ENCODE measurements at regions not wholly inside any gene's neighbourhood (a gene's known extent, or its start where the extent isn't known, plus 50 kb on each side); places are given as distances from the start of the nearest gene placed in this dataset.

DNA sequence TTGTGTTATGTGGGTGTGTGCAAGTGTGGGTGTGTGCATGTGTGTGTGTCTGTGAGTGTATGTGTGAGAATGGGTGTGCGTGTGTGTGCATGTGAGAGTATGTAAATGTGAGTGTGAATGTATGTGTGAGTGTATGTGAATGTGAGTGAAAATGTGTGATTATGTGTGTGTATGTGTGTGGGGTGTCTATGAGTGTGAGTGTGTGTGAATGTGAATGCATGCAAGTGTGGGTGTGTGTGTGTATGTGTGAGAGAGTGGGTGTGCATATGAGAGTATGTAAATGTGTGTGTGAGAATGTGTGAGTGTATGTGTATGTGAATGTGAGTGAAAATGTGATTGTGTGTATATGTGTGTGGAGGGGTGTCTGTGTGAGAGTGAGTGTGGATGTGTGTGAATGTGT lies 1292.7 kb downstream of the TBC1D22A start:
- TF ChIP-seq, protein P1, sequence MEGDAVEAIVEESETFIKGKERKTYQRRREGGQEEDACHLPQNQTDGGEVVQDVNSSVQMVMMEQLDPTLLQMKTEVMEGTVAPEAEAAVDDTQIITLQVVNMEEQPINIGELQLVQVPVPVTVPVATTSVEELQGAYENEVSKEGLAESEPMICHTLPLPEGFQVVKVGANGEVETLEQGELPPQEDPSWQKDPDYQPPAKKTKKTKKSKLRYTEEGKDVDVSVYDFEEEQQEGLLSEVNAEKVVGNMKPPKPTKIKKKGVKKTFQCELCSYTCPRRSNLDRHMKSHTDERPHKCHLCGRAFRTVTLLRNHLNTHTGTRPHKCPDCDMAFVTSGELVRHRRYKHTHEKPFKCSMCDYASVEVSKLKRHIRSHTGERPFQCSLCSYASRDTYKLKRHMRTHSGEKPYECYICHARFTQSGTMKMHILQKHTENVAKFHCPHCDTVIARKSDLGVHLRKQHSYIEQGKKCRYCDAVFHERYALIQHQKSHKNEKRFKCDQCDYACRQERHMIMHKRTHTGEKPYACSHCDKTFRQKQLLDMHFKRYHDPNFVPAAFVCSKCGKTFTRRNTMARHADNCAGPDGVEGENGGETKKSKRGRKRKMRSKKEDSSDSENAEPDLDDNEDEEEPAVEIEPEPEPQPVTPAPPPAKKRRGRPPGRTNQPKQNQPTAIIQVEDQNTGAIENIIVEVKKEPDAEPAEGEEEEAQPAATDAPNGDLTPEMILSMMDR (IDR thresholded peaks at IDR 0.05) = no peak
- TF ChIP-seq POLR2A (IDR thresholded peaks at IDR 0.05) = no peak

Data from heart left ventricle (tissue), 13 donors.